Peyer's patch (tissue), 4 donors: ENCODE measurements at regions not wholly inside any gene's neighbourhood (a gene's known extent, or its start where the extent isn't known, plus 50 kb on each side); places are given as distances from the start of the nearest gene placed in this dataset.

ENCODE experiments used
- POLR2A ChIP-seq, 2 donors: fragments of 450-650 bp; IDR thresholded peaks; one replicate each; pipeline ENCODE4 v1.5.1; 2017; ENCODE audit warnings: antibody characterized with exemption in 2 of 2, mild to moderate bottlenecking in 2 of 2, moderate library complexity in 2 of 2
- TF ChIP-seq, protein P1 (sequence below), 6 experiments: fragments of 450-650 bp in 4 of 6; fragments of 200-600 bp in 2 of 6; sonication (generic) in 1 of 6; IDR thresholded peaks; one replicate each; pipeline ENCODE4 v1.5.1; 2017 to 2019; ENCODE audit warnings: antibody characterized with exemption in 6 of 6, mild to moderate bottlenecking in 3 of 6, moderate library complexity in 1 of 6

DNA sequence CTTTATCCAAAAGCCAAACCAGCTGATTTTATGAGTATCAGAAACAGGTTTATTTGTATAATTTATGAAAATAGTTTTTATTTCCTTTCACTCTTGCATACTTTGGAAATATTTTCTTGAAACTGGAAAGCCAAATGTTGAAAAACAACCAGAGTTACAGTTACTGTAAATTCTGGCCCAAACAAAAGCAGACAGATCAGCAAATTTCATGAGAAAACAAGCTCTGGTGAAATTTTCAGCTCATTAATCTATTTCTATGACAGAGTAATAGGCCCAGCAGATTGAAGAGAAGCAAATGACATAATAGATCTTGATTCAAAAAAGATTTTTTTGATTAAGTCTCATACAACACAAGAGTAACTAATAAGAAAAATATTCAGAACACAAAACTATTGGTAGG lies 182.7 kb downstream of the ENC1 start:
- TF ChIP-seq POLR2A (IDR thresholded peaks at IDR 0.05): no peak
- TF ChIP-seq, protein P1, sequence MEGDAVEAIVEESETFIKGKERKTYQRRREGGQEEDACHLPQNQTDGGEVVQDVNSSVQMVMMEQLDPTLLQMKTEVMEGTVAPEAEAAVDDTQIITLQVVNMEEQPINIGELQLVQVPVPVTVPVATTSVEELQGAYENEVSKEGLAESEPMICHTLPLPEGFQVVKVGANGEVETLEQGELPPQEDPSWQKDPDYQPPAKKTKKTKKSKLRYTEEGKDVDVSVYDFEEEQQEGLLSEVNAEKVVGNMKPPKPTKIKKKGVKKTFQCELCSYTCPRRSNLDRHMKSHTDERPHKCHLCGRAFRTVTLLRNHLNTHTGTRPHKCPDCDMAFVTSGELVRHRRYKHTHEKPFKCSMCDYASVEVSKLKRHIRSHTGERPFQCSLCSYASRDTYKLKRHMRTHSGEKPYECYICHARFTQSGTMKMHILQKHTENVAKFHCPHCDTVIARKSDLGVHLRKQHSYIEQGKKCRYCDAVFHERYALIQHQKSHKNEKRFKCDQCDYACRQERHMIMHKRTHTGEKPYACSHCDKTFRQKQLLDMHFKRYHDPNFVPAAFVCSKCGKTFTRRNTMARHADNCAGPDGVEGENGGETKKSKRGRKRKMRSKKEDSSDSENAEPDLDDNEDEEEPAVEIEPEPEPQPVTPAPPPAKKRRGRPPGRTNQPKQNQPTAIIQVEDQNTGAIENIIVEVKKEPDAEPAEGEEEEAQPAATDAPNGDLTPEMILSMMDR (IDR thresholded peaks at IDR 0.05): no peak
